ENCODE measurements at regions not wholly inside any gene's neighbourhood (a gene's known extent, or its start where the extent isn't known, plus 50 kb on each side); places are given as distances from the start of the nearest gene placed in this dataset.
"Not testable (repeated sequence)": the region's sequence is repeated elsewhere in the genome, so short reads cannot be mapped to it uniquely, and the experiment has no call there.

- DNase-seq: no peak
Observed at GRCh38 chrX:74251006-74251930, 52.7 kb upstream of the ZCCHC13 start.

- DNase-seq: no peak
Observed at GRCh38 chrX:74250574-74250973, 53.4 kb upstream of the ZCCHC13 start.

GRCh38 chrX:74249963-74250362, 54.0 kb upstream of the ZCCHC13 start:
- DNase-seq: no peak

GRCh38 chrX:74248889-74249288, 55.1 kb upstream of the ZCCHC13 start:
- peak; percentile 28 for DNase-seq

GRCh38 chrX:74246524-74246923, 57.5 kb upstream of the ZCCHC13 start:
- no peak for DNase-seq

- DNase-seq: no peak
Observed at GRCh38 chrX:74242484-74243138, 61.4 kb upstream of the ZCCHC13 start.

- no peak for DNase-seq
Observed at GRCh38 chrX:74242050-74242449, 61.9 kb upstream of the ZCCHC13 start.

GRCh38 chrX:74238771-74239170, 65.2 kb upstream of the ZCCHC13 start:
- DNase-seq: no peak

- no peak for DNase-seq
Observed at GRCh38 chrX:74234818-74235217, 69.2 kb upstream of the ZCCHC13 start.

- no peak for DNase-seq
Observed at GRCh38 chrX:74232859-74233258, 71.1 kb upstream of the ZCCHC13 start.

GRCh38 chrX:74231625-74232024, 72.4 kb upstream of the ZCCHC13 start:
- DNase-seq: no peak

- no peak for DNase-seq
Observed at GRCh38 chrX:74230094-74230493, 73.9 kb upstream of the ZCCHC13 start.

GRCh38 chrX:74225111-74225510, 78.9 kb upstream of the ZCCHC13 start:
- no peak for DNase-seq

GRCh38 chrX:74220277-74220676, 83.7 kb upstream of the ZCCHC13 start:
- no peak for DNase-seq

GRCh38 chrX:74218895-74219294, 85.1 kb upstream of the ZCCHC13 start:
- DNase-seq: no peak

- DNase-seq: no peak
Observed at GRCh38 chrX:74216421-74216820, 87.6 kb upstream of the ZCCHC13 start.

GRCh38 chrX:74211911-74212310, 92.1 kb upstream of the ZCCHC13 start:
- no peak for DNase-seq

GRCh38 chrX:74207539-74207938, 96.4 kb upstream of the ZCCHC13 start:
- DNase-seq: no peak

GRCh38 chrX:74195605-74196004, 108.4 kb upstream of the ZCCHC13 start:
- DNase-seq: no peak

- DNase-seq: no peak
Observed at GRCh38 chrX:74195120-74195519, 108.9 kb upstream of the ZCCHC13 start.

GRCh38 chrX:74187211-74187610, 116.8 kb upstream of the ZCCHC13 start:
- DNase-seq: no peak

GRCh38 chrX:74183047-74183446, 120.9 kb upstream of the ZCCHC13 start:
- not testable (repeated sequence) for DNase-seq

- not testable (repeated sequence) for DNase-seq
Observed at GRCh38 chrX:74181976-74182375, 122.0 kb upstream of the ZCCHC13 start.

GRCh38 chrX:74180716-74181115, 123.3 kb upstream of the ZCCHC13 start:
- no peak for DNase-seq
